Retinal pigment epithelial cell (primary cell): ENCODE measurements at regions not wholly inside any gene's neighbourhood (a gene's known extent, or its start where the extent isn't known, plus 50 kb on each side); places are given as distances from the start of the nearest gene placed in this dataset.
"Not testable (repeated sequence)": the region's sequence is repeated elsewhere in the genome, so short reads cannot be mapped to it uniquely, and the experiment has no call there.

Source experiments
- DNase-seq: peaks from one replicate; pipeline ENCODE4 v3.0.0-alpha.2; 2010; ENCODE audit warnings: low read depth
- H3K4me3 ChIP-seq: 2 replicates; pipeline ENCODE4 v1.5.1; 2011; ENCODE audit warnings: mild to moderate bottlenecking, low read length, control low read depth, moderate library complexity
- CTCF ChIP-seq: conservative IDR thresholded peaks from 2 replicates; pipeline ENCODE4 v1.5.1; 2011; ENCODE audit warnings: low read depth, low read length, control low read depth, inconsistent platforms

GRCh38 chr7:19915596-19915995 is 142.2 kb upstream of the TMEM196 start:
- TF ChIP-seq CTCF = no peak
- no peak for DNase-seq
- no peak overlapping the region for H3K4me3 ChIP-seq

- no peak for DNase-seq
- no peak overlapping the region for H3K4me3 ChIP-seq
- no peak for TF ChIP-seq CTCF
Measured at GRCh38 chr7:19914866-19915265, 141.4 kb upstream of the TMEM196 start.

DNA sequence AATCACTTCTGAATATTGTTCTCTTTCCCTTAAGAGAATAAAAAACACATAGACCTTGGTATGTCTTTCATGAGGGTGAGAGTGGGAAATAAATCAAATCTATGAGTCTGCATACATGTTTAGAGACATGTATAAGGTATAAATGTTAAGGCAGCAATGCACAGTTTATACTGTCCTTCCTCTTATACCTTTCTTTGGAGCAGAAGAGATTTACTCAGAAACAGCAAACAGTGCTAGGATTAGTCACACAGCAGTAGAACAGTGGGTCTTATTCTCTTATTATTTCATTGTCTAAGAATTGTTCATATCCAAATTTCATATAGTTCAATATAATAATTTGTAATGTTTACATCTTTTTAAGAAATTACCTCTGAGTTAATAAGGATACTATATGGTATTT is 126.7 kb upstream of the TMEM196 start:
- H3K4me3 ChIP-seq = no peak overlapping the region
- DNase-seq = no peak
- no peak for TF ChIP-seq CTCF

DNA sequence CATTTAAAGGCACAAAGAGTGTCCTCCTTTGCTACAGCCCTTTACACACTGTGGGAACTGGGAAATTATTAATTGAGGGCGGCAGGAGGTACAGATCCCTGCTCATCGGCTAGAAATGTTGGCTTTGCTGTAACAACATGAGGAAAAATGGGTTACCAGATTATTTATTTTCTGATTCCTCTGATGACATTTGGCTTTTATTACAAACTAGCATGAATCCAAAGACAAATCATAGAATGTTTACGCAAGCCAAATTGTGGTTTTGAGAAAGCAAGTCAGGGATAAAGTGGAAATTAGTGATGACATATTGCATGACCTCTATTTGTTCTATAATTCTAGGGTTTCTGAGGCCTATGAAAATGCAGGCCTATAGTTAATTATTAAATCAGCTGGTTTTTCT is 126.1 kb upstream of the TMEM196 start:
- TF ChIP-seq CTCF = no peak
- DNase-seq = no peak
- H3K4me3 ChIP-seq = no peak overlapping the region

DNA sequence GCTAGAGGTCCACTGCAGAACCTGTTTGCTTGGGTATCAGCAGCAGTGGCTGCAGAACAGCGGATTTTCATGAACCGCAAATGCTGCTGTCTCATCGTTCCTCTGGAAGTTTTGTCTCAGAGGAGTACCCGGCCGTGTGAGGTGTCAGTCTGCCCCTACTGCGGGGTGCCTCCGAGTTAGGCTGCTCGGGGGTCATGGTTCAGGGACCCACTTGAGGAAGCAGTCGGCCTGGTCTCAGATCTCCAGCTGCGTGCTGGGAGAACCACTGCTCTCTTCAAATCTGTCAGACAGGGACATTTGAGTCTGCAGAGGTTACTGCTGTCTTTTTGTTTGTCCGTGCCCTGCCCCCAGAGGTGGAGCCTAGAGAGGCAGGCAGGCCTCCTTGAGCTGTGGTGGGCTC is 109.5 kb upstream of the TMEM196 start:
- DNase-seq, H3K4me3 ChIP-seq: not testable (repeated sequence)

DNA sequence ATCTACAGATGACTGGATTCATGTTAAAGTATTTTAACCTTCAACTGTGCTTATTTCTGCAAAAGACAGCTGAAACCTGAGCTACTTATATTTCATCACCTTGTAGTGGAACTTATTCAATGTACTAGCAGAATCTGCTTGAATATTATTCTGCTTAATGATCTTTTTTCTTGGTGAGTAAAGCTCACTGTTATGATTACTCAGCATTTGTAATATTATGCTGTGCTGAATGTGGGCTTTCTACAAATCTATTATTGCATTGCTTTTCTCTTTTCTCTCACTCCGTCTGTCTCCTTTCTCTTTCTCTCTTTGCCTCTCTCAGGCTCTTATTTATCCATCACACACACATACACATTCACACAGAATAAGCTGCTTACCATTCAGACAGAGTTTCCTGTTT is 98.7 kb upstream of the TMEM196 start:
- H3K4me3 ChIP-seq = no peak overlapping the region
- TF ChIP-seq CTCF = no peak
- DNase-seq = no peak

- TF ChIP-seq CTCF = no peak
- DNase-seq = no peak
- no peak overlapping the region for H3K4me3 ChIP-seq
Measured at GRCh38 chr7:19871102-19871501, 97.7 kb upstream of the TMEM196 start.

DNA sequence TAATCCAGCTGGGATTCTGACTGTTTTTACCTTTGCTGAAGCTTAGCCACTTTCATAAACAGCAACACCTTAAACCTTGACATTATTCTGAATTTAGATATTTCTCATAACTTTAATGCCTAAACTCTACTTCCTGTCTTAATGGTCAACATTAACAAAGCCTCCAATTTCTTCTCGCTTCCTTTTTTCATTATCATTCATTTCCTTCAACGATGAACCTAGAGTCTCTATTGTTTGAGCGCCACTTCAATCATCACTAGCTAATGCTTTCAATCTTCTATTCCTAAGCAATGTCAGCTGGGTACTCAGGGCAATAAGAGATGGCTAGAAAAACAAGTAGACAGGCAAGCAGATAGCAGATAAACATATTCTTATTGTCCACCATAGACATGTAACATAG is 96.6 kb upstream of the TMEM196 start:
- no peak for TF ChIP-seq CTCF
- DNase-seq = no peak
- H3K4me3 ChIP-seq = no peak overlapping the region
